Adrenal gland (tissue), 9 donors: ENCODE measurements at regions not wholly inside any gene's neighbourhood (a gene's known extent, or its start where the extent isn't known, plus 50 kb on each side); places are given as distances from the start of the nearest gene placed in this dataset.

Experiments used
- DNase-seq, 7 donors: peaks; one replicate each; pipeline ENCODE4 v3.0.0-alpha.2; 2019 to 2020
- H3K27ac ChIP-seq, 5 donors: fragments of 200-600 bp; sonication (generic) in 4 of 5; 1 replicate in 3 of 5; 2 replicates in 2 of 5; pipeline versions ENCODE4 v1.5.1 to v1.8.0; 2016 to 2020; ENCODE audit warnings: mild to moderate bottlenecking in 1 of 5
- H3K27me3 ChIP-seq: fragments of 200-600 bp; 2 replicates; pipeline ENCODE4 v1.8.0; 2021
- H3K36me3 ChIP-seq, 2 donors: fragments of 200-600 bp; replicated peaks in 1 of 2; 1 replicate in 1 of 2; 2 replicates in 1 of 2; pipeline versions ENCODE4 v1.5.1 to v1.8.0; 2018 to 2022
- H3K4me1 ChIP-seq, 2 donors: fragments of 200-600 bp; replicated peaks in 1 of 2; 1 replicate in 1 of 2; 2 replicates in 1 of 2; pipeline versions ENCODE4 v1.5.1 to v1.8.0; 2018 to 2021
- H3K4me3 ChIP-seq, 4 donors: fragments of 200-600 bp; sonication (generic) in 3 of 4; one replicate each; pipeline ENCODE4 v1.5.1; 2016 to 2018
- H3K9me3 ChIP-seq, 3 donors: fragments of 200-600 bp; sonication (generic) in 1 of 3; replicated peaks in 1 of 3; 1 replicate in 2 of 3; 2 replicates in 1 of 3; pipeline versions ENCODE4 v1.5.1 to v1.8.0; 2016 to 2021
- POLR2A ChIP-seq, 2 donors: fragments of 450-650 bp; IDR thresholded peaks; one replicate each; pipeline ENCODE4 v1.6.1; 2017; ENCODE audit warnings: antibody characterized with exemption in 2 of 2, mild to moderate bottlenecking in 2 of 2, moderate library complexity in 1 of 2
- WGBS, 4 donors: extraction: QIAGEN DNeasy Blood & Tissue Kit in 2 of 4; methylation state at CpG; one replicate each; pipeline versions ENCODE4 v1.1.5 to v1.1.7; 2013 to 2017; 5-methylcytosine and 5-hydroxymethylcytosine counted together
- intact Hi-C, 2 donors: fragments of 100-400 bp; cut with DNase I; formaldehyde crosslinking; loops; one replicate each; pipeline versions ENCODE4 v1.14.1 to v1.15.0; 2022 to 2023
- TF ChIP-seq, protein P1 (sequence below), 6 experiments: fragments of 450-650 bp in 4 of 6; fragments of 200-600 bp in 2 of 6; sonication (generic) in 1 of 6; IDR thresholded peaks; 1 replicate in 5 of 6; 2 replicates in 1 of 6; pipeline versions ENCODE4 v1.5.1 to v1.8.0; 2016 to 2021; ENCODE audit warnings: antibody characterized with exemption in 6 of 6, mild to moderate bottlenecking in 2 of 6, moderate library complexity in 1 of 6
- donor health status: healthy with polysubstance abuse.
- donor health status: Bipolar disorder and iron deficiency.
- donor health status: DM: yes; HTN: yes; CAD: no.
- donor health status: DM: no; HTN: no; CAD: no.
- donor health status: DM: no; HTN: no; CAD: no.

DNA sequence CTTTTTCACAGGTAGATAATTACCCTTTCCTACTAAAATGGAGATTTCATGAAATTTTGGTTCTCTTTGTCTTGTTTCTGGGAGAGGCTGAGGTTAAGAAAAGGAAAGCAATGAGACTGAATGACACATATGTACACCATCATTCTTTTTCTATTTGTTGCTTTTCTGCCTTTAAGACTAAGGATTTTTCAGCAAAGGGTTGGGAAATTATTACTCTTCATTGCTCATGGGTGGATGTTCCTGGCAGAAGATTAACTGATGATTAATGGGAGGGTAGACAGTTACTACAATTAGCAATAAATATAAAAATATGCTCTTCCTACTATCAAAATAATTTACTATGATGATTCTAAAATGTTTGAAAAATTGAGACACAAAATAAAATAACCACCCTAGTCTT is 316.5 kb upstream of the USP24 start:
- intact Hi-C loops, result no loop called here
- H3K4me3 ChIP-seq, result no peak overlapping the region
- H3K27me3 ChIP-seq, result no peaks in the 10 kb centered on the region
- TF ChIP-seq POLR2A (IDR thresholded peaks at IDR 0.05), result no peak
- TF ChIP-seq, protein P1, sequence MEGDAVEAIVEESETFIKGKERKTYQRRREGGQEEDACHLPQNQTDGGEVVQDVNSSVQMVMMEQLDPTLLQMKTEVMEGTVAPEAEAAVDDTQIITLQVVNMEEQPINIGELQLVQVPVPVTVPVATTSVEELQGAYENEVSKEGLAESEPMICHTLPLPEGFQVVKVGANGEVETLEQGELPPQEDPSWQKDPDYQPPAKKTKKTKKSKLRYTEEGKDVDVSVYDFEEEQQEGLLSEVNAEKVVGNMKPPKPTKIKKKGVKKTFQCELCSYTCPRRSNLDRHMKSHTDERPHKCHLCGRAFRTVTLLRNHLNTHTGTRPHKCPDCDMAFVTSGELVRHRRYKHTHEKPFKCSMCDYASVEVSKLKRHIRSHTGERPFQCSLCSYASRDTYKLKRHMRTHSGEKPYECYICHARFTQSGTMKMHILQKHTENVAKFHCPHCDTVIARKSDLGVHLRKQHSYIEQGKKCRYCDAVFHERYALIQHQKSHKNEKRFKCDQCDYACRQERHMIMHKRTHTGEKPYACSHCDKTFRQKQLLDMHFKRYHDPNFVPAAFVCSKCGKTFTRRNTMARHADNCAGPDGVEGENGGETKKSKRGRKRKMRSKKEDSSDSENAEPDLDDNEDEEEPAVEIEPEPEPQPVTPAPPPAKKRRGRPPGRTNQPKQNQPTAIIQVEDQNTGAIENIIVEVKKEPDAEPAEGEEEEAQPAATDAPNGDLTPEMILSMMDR (IDR thresholded peaks at IDR 0.05), result no peak
- DNase-seq, result no peak
- no peaks in the 10 kb centered on the region for H3K4me1 ChIP-seq
- H3K27ac ChIP-seq, result no peak overlapping the region
- H3K9me3 ChIP-seq, result no peaks in the 10 kb centered on the region
- no peaks in the 10 kb centered on the region for H3K36me3 ChIP-seq

DNA sequence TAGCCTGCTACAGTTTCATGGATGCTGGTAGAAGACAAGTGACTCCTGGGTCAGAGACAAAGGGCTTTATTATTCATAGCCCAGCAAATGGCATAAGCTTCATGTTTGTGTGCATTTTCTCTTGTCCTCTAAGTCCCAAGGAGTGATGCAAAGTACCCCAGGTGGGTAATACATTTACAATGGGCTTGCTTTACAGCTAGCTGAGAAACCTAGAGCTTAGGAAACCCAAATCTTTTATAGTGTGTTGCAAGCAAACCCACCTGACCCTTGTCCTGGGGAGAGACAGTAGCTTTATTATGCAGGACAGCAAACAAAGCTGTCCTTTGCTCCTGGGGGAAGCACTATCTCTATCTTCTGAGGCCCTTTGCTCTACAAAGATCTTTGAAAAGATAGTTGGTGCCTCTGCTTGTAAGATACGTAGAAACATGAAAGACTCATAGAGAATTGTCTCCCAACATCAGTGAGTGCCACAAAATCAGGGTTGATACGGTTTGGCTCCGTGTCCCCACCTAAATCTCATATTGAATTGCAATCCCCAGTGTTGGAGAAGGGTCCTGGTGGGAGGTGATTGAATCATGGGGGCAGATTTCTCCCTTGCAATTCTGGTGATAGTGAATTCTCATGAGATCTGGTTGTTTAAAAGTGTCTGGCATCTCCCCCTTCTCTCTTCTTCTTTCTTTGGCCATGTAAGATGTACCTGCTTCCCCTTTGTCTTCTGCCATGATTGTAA is 315.8 kb upstream of the USP24 start:
- no peaks in the 10 kb centered on the region for H3K36me3 ChIP-seq
- H3K27ac ChIP-seq, result no peak overlapping the region
- no peak overlapping the region for H3K4me3 ChIP-seq
- H3K9me3 ChIP-seq, result no peaks in the 10 kb centered on the region
- no peak for DNase-seq
- TF ChIP-seq POLR2A (IDR thresholded peaks at IDR 0.05), result no peak
- TF ChIP-seq, protein P1 (IDR thresholded peaks at IDR 0.05), result no peak
- intact Hi-C loops, result no loop called here
- no peaks in the 10 kb centered on the region for H3K4me1 ChIP-seq
- 78 to 88% (median 82%) methylated on average over 3 of the region's 3 CpGs for WGBS, 4 donors
- no peaks in the 10 kb centered on the region for H3K27me3 ChIP-seq

DNA sequence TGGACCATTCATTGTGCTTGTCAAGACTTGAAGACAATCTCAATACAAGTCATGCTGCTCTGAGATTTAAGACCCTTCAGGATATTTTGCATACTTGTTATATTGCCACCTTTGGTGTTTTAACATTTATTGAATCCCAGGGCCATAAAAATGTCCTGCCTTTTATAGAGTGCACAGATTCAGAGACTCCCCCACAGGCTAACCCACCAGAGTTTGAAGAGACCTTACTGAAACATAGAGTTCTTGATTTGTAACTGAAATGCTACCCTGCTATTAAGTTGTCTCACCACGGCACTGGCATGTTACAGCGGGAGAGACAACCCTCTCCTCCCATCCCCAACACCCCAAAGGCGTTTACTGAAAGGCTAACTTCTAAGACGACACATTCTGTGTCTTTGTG is 313.9 kb upstream of the USP24 start:
- no peak for TF ChIP-seq POLR2A (IDR thresholded peaks at IDR 0.05)
- TF ChIP-seq, protein P1 (IDR thresholded peaks at IDR 0.05), result no peak
- DNase-seq, result no peak
- intact Hi-C loops, result no loop called here
- no peaks in the 10 kb centered on the region for H3K9me3 ChIP-seq
- no peaks in the 10 kb centered on the region for H3K36me3 ChIP-seq
- H3K4me1 ChIP-seq, result no peaks in the 10 kb centered on the region
- H3K27me3 ChIP-seq, result no peaks in the 10 kb centered on the region
- no peak overlapping the region for H3K27ac ChIP-seq
- no peak overlapping the region for H3K4me3 ChIP-seq
- whole genome bisulfite sequencing, 4 donors, result 67 to 85% (median 76%) methylated on average over 4 of the region's 4 CpGs

DNA sequence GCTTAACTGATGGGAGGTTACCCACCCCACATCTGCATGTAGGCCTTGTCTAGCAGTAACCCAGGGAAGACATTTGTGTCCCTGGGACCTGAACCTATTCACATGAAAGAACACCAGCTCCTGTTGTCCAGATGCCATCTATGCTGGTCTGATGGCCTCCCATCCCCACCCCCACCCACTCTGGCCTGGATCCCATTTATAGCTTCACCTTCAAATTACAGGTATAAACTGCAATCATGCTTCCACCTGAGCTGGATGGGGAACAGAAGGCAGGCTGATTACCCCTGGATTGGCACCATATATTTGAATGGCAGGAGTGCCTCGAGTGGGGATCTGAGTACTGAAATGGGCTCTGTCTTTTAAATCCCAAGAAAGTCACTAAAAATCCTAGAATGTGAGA is 312.7 kb upstream of the USP24 start:
- Histone ChIP-seq H3K9me3 (no peaks in the 10 kb centered on the region), H3K4me3 (no peak overlapping the region), H3K27me3 (no peaks in the 10 kb centered on the region), H3K36me3 (no peaks in the 10 kb centered on the region), H3K27ac (no peak overlapping the region), H3K4me1 (no peaks in the 10 kb centered on the region)
- TF ChIP-seq, protein P1 (IDR thresholded peaks at IDR 0.05), result no peak
- TF ChIP-seq POLR2A (IDR thresholded peaks at IDR 0.05), result no peak
- 65 to 79% (median 69%) methylated on average over 1 of the region's 1 CpG for WGBS, 4 donors
- intact Hi-C loops, result no loop called here
- DNase-seq, result no peak
